Activated effector memory CD4-positive, alpha-beta T cell treated with anti-CD3 and anti-CD28 coated beads, Interleukin-2, amount 50 U/mL, for 16 hours (primary cell): ENCODE measurements at regions not wholly inside any gene's neighbourhood (a gene's known extent, or its start where the extent isn't known, plus 50 kb on each side); places are given as distances from the start of the nearest gene placed in this dataset.

ENCODE experiments used
- DNase-seq: peaks from one replicate; pipeline ENCODE4 v3.0.0-alpha.2; 2020

- no peak for DNase-seq
Measured at GRCh38 chr2:145845207-145845894, 1325.4 kb upstream of the ZEB2 start.

- DNase-seq: no peak
Measured at GRCh38 chr2:145841973-145842372, 1322.1 kb upstream of the ZEB2 start.

GRCh38 chr2:145836986-145837385 lies 1317.1 kb upstream of the ZEB2 start:
- DNase-seq: no peak

GRCh38 chr2:145835665-145836064 lies 1315.7 kb upstream of the ZEB2 start:
- no peak for DNase-seq

GRCh38 chr2:145832681-145833080 lies 1312.8 kb upstream of the ZEB2 start:
- DNase-seq: no peak

- DNase-seq: no peak
Measured at GRCh38 chr2:145829931-145830330, 1310.0 kb upstream of the ZEB2 start.

GRCh38 chr2:145827235-145827634 lies 1307.3 kb upstream of the ZEB2 start:
- no peak for DNase-seq

GRCh38 chr2:145824384-145824783 lies 1304.5 kb upstream of the ZEB2 start:
- no peak for DNase-seq

- DNase-seq: no peak
Measured at GRCh38 chr2:145822892-145823534, 1303.1 kb upstream of the ZEB2 start.

- DNase-seq: no peak
Measured at GRCh38 chr2:145820651-145821050, 1300.7 kb upstream of the ZEB2 start.

- DNase-seq: no peak
Measured at GRCh38 chr2:145818890-145819504, 1299.1 kb upstream of the ZEB2 start.

- no peak for DNase-seq
Measured at GRCh38 chr2:145815933-145816332, 1296.0 kb upstream of the ZEB2 start.

- DNase-seq: no peak
Measured at GRCh38 chr2:145813481-145813880, 1293.6 kb upstream of the ZEB2 start.

- no peak for DNase-seq
Measured at GRCh38 chr2:145812165-145812554, 1292.2 kb upstream of the ZEB2 start.

GRCh38 chr2:145811276-145812164 lies 1291.6 kb upstream of the ZEB2 start:
- no peak for DNase-seq

- DNase-seq: no peak
Measured at GRCh38 chr2:145807968-145808367, 1288.0 kb upstream of the ZEB2 start.

- no peak for DNase-seq
Measured at GRCh38 chr2:145807554-145807953, 1287.6 kb upstream of the ZEB2 start.

GRCh38 chr2:145806546-145806945 lies 1286.6 kb upstream of the ZEB2 start:
- no peak for DNase-seq

- DNase-seq: no peak
Measured at GRCh38 chr2:145802133-145802532, 1282.2 kb upstream of the ZEB2 start.

GRCh38 chr2:145801210-145801609 lies 1281.3 kb upstream of the ZEB2 start:
- DNase-seq: no peak

GRCh38 chr2:145800151-145801091 lies 1280.5 kb upstream of the ZEB2 start:
- no peak for DNase-seq

- no peak for DNase-seq
Measured at GRCh38 chr2:145799595-145800108, 1279.7 kb upstream of the ZEB2 start.
